AG09319 (cell line): ENCODE measurements at regions not wholly inside any gene's neighbourhood (a gene's known extent, or its start where the extent isn't known, plus 50 kb on each side); places are given as distances from the start of the nearest gene placed in this dataset.

Experiments used
- DNase-seq: peaks from one replicate; pipeline ENCODE4 v3.0.0-alpha.2; 2010; ENCODE audit warnings: low read depth; ENCODE audit errors: extremely low read depth
- TF ChIP-seq, protein P1 (sequence below): IDR thresholded peaks from 2 replicates; pipeline ENCODE4 v1.5.1; 2011; ENCODE audit warnings: low read depth, mild to moderate bottlenecking, inconsistent platforms, low read length, moderate library complexity

DNA sequence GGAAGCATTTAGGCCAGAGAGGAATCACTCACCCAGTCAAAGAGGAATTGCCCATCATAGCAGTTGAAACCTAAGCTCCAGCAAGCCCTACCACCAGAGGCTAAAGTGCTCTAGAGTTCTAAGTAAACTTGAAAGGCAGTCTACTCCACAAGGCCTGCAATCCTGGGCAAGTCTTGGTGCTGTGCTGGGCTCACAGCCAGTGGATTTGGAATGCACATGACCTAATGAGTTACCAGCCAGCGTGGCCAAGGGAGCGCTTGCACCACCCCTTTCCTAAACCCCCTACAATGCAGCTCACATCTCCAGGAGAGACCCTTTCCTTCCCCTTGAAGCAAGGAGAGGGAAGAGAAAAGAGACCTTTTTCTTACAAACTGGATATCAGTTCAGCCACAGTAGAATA, 445.7 kb downstream of the GASK1B start:
- TF ChIP-seq, protein P1, sequence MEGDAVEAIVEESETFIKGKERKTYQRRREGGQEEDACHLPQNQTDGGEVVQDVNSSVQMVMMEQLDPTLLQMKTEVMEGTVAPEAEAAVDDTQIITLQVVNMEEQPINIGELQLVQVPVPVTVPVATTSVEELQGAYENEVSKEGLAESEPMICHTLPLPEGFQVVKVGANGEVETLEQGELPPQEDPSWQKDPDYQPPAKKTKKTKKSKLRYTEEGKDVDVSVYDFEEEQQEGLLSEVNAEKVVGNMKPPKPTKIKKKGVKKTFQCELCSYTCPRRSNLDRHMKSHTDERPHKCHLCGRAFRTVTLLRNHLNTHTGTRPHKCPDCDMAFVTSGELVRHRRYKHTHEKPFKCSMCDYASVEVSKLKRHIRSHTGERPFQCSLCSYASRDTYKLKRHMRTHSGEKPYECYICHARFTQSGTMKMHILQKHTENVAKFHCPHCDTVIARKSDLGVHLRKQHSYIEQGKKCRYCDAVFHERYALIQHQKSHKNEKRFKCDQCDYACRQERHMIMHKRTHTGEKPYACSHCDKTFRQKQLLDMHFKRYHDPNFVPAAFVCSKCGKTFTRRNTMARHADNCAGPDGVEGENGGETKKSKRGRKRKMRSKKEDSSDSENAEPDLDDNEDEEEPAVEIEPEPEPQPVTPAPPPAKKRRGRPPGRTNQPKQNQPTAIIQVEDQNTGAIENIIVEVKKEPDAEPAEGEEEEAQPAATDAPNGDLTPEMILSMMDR = no peak
- no peak for DNase-seq

DNA sequence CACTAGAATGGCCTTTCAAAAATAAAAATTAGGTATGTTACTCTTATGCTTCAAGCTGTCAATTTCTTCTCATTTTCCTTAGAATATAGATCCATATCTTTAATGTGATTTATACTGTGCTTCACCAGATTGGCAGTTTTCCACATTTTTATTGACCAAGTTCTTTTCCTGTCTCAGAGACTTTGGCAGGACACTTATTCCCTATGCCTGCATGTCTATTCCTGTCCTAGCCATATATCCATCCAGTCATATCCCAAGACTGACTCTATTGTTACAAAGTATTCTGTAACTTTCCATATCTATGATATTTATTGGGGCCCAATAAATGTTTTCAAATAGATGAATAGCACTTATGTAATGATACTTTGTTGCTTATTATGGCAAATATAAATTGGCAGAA, 450.7 kb downstream of the GASK1B start:
- TF ChIP-seq, protein P1 = no peak
- DNase-seq = no peak

DNA sequence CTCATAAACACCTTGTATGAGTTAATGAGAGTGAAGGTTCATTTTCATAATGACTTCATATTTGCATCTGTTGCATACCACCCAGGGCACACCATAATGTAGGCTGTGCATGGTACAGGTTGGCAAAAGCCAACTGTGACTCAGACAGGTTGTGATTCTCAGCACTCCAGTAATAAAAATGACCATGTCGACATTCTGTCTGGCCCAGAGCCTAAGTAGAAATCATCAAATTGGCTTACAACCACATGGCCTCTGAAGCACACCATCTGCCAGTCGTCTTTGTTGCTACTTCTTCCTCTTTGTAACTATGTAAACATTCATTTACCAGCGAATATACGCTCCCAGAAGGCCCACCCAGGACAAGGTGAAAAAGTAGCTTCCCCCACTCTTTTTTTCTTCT, 459.5 kb downstream of the GASK1B start:
- TF ChIP-seq, protein P1 = no peak
- no peak for DNase-seq

DNA sequence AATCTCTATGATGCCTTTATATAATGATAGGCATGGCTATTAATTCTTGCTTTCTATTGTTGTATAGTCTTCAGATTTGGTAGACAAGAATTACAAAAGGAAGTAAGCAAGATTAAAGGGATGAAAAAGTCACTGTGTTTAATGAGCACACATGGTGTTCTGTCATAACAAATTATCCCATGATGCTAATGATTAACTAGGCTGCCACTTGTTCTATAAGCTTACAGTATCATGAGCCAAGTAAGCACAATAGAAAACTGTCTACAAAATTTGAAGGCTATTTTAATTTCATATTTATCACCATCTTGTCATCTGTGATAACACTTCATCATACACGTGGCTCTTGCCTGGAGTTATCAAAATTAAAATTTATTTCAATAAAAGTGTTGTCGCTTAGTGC, 466.7 kb downstream of the GASK1B start:
- TF ChIP-seq, protein P1 = no peak
- DNase-seq = no peak

DNA sequence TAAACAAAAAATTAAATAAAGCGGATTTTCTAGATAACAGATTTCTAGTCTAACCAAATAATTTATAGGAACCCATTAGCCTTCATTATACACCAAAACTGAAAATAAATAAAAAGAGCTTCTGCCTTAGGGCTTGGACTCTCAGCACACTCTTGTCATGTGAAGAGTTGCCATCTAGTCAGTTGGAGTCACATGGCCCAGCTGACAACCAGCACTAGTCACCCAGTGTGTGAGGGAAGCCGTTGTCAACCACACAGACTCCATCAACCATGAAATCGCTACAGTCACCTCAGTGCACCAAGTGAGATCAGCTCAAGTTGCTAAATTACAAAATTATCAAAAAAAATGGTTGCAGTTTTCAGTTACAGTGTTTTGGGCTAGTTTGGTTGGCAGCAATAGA, 470.0 kb downstream of the GASK1B start:
- no peak for DNase-seq
- TF ChIP-seq, protein P1 = no peak

DNA sequence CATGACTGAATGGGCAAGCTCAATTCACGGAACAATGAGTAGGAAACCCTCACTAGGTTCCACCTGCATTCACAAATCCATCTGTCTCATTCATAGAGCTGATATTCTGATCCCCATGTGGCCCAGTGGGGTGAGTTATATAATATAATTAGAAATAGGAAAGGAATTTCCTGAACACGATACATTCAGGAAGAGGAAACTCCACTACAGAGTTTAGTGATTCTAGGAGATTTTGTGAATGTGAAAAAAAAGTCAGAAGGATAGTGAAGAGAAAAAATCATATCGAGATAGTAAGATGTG, 471.2 kb downstream of the GASK1B start:
- no peak for DNase-seq
- TF ChIP-seq, protein P1 = no peak

DNA sequence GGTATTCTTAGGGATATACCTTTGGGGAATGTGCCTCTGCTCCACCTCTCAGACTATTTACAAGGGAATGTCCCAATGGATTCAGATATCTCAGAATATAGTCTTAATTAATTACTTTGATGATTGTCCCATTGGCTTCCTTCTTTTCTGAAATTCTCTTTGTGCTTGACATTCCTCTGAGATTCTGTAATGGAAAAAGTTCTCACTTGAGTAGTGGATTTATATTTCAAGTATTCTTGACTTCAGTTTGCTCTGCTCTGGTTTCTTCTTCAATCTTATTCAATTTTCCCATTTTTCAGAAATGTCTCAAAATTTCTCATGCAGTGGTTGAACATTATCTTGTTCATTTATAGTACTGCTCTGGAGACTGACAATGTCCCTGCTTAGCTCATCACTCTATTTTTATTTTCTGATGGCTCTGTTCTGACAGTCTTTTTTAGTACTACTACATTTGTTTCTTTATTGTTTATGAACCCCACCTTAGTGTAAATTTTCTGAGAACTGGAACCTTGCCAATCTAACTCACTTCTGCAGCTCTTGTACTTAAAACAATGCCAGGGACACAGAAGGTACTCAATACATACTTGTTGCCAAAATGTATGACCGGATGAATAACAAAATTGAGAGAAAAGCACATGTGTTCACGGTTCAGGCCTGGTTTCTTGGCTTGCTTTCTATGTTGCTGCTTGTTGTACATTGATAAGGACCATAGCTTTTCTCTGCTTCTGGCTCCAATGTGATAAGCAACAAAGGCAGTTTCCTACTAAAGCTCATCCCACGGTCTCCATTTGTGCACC, 471.7 kb downstream of the GASK1B start:
- DNase-seq = no peak

More for the DNA sequence above, 471.7 kb downstream of the GASK1B start:
- TF ChIP-seq, protein P1 = no peak
